Trophoblast cell (in vitro differentiated cells and primary cell): ENCODE measurements at regions not wholly inside any gene's neighbourhood (a gene's known extent, or its start where the extent isn't known, plus 50 kb on each side); places are given as distances from the start of the nearest gene placed in this dataset.

Source experiments
- DNase-seq, 2 donors: peaks; one replicate each; pipeline ENCODE4 v3.0.0-alpha.2; 2016
- H2AFZ ChIP-seq: 2 replicates; pipeline ENCODE4 v1.6.1; 2013; ENCODE audit warnings: low read length, moderate library complexity, mild to moderate bottlenecking; ENCODE audit not compliant: insufficient read depth, poor library complexity
- H2AK5ac ChIP-seq: 2 replicates; pipeline ENCODE4 v1.6.1; 2013; ENCODE audit warnings: mild to moderate bottlenecking, low read length
- H2BK120ac ChIP-seq: 2 replicates; pipeline ENCODE4 v1.6.1; 2013; ENCODE audit warnings: low read length, mild to moderate bottlenecking, moderate library complexity; ENCODE audit not compliant: insufficient read depth, poor library complexity
- H2BK12ac ChIP-seq: 2 replicates; pipeline ENCODE4 v1.6.1; 2013; ENCODE audit warnings: mild to moderate bottlenecking, low read length, moderate library complexity
- H2BK5ac ChIP-seq: 2 replicates; pipeline ENCODE4 v1.6.1; 2013; ENCODE audit warnings: low read length, low read depth, moderate library complexity, mild to moderate bottlenecking; ENCODE audit not compliant: poor library complexity
- H3K14ac ChIP-seq: 2 replicates; pipeline ENCODE4 v1.6.1; 2013; ENCODE audit warnings: mild to moderate bottlenecking, low read length
- H3K18ac ChIP-seq: 2 replicates; pipeline ENCODE4 v1.6.1; 2013; ENCODE audit warnings: mild to moderate bottlenecking, low read length
- H3K23ac ChIP-seq: 2 replicates; pipeline ENCODE4 v1.6.1; 2013; ENCODE audit warnings: low read length
- H3K27ac ChIP-seq: 2 replicates; pipeline ENCODE4 v1.5.1; 2013; ENCODE audit warnings: low read depth, mild to moderate bottlenecking, inconsistent platforms, low read length, moderate library complexity
- H3K27me3 ChIP-seq: 2 replicates; pipeline ENCODE4 v1.6.1; 2013; ENCODE audit warnings: inconsistent platforms, mild to moderate bottlenecking, low read length, moderate library complexity; ENCODE audit not compliant: insufficient read depth
- H3K36me3 ChIP-seq, 2 experiments: 1 replicate in 1 of 2; 2 replicates in 1 of 2; pipeline ENCODE4 v1.6.1; 2013; ENCODE audit warnings: low read length in 2 of 2, mild to moderate bottlenecking in 2 of 2, moderate library complexity in 1 of 2; ENCODE audit not compliant: insufficient read depth in 2 of 2, control insufficient read depth in 1 of 2
- H3K4ac ChIP-seq: 2 replicates; pipeline ENCODE4 v1.6.1; 2013; ENCODE audit warnings: low read depth, mild to moderate bottlenecking, low read length, moderate library complexity
- H3K4me1 ChIP-seq, 2 experiments: 1 replicate in 1 of 2; 2 replicates in 1 of 2; pipeline ENCODE4 v1.6.1; 2013; ENCODE audit warnings: low read length in 2 of 2, mild to moderate bottlenecking in 2 of 2, moderate library complexity in 1 of 2; ENCODE audit not compliant: insufficient read depth in 2 of 2, control insufficient read depth in 1 of 2
- H3K4me2 ChIP-seq: 2 replicates; pipeline ENCODE4 v1.6.1; 2013; ENCODE audit warnings: inconsistent platforms, mild to moderate bottlenecking, low read length, moderate library complexity
- H3K4me3 ChIP-seq: 2 replicates; pipeline ENCODE4 v1.5.1; 2013; ENCODE audit warnings: mild to moderate bottlenecking, low read depth, low read length, inconsistent platforms
- H3K79me1 ChIP-seq: one replicate; pipeline ENCODE4 v1.6.1; 2013; ENCODE audit warnings: low read length
- H3K79me2 ChIP-seq: 2 replicates; pipeline ENCODE4 v1.6.1; 2013; ENCODE audit warnings: low read length, mild to moderate bottlenecking; ENCODE audit not compliant: control insufficient read depth, insufficient read depth, poor library complexity
- H3K9ac ChIP-seq: 2 replicates; pipeline ENCODE4 v1.6.1; 2013; ENCODE audit warnings: mild to moderate bottlenecking, low read length
- H3K9me3 ChIP-seq: 2 replicates; pipeline ENCODE4 v1.6.1; 2013; ENCODE audit warnings: low read depth, mild to moderate bottlenecking, control low read depth, inconsistent platforms, low read length; ENCODE audit not compliant: insufficient read depth
- H4K12ac ChIP-seq: 2 replicates; pipeline ENCODE4 v1.6.1; 2013; ENCODE audit warnings: low read depth, mild to moderate bottlenecking, low read length, moderate library complexity
- H4K8ac ChIP-seq: 2 replicates; pipeline ENCODE4 v1.6.1; 2013; ENCODE audit warnings: low read depth, mild to moderate bottlenecking, low read length, moderate library complexity
- H4K91ac ChIP-seq: one replicate; pipeline ENCODE4 v1.6.1; 2013; ENCODE audit warnings: low read depth, mild to moderate bottlenecking, low read length, moderate library complexity
- WGBS: extraction: QIAGEN DNeasy Blood & Tissue Kit; methylation state at CpG from one replicate; pipeline ENCODE4 v1.1.7; 2013; ENCODE audit warnings: missing lambda C conversion rate; ENCODE audit not compliant: insufficient read length, insufficient coverage; ENCODE audit errors: extremely low coverage; 5-methylcytosine and 5-hydroxymethylcytosine counted together

DNA sequence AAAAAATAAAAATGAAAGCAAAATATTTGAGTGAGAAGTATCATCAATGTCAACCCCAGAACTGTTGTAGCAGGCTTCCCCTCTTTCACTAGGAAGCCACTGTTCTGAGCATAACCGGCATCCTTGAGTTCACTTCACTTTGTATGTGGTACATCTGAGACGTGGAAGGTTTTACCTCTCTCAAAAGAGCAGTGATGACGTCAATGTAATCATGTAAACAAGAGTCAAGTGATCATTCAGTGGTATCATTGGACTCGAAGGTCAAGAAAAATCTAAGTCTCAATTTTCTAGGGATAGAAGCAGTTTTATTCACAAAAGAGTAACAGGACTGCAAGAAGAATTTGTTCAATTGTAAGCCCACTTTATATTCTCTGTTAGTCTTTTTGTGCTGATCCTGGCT, 339.8 kb upstream of the THRB start:
- Histone ChIP-seq H4K91ac (no peak overlapping the region), H2BK5ac (no peak overlapping the region), H3K27ac (no peak overlapping the region), H3K4ac (no peak overlapping the region), H3K9ac (no peak overlapping the region), H2BK120ac (no peak overlapping the region), H4K8ac (no peak overlapping the region), H4K12ac (no peak overlapping the region), H3K4me2 (no peak overlapping the region), H3K27me3 (peaks cover 9% of the 10 kb centered on the region), H3K4me1 (peaks cover 4 to 9% of the 10 kb centered on the region in 2 experiments), H3K79me1 (no peaks in the 10 kb centered on the region), H2AFZ (no peak overlapping the region), H3K14ac (no peak overlapping the region), H2AK5ac (no peak overlapping the region), H3K23ac (no peak overlapping the region), H3K36me3 (no peaks in the 10 kb centered on the region), H3K18ac (no peak overlapping the region), H3K4me3 (no peak overlapping the region), H3K9me3 (peaks cover 3% of the 10 kb centered on the region), H3K79me2 (no peaks in the 10 kb centered on the region), H2BK12ac (no peak overlapping the region)
- no CpG with 5 or more reads among the region's 4 CpGs for WGBS
- no peak for DNase-seq

DNA sequence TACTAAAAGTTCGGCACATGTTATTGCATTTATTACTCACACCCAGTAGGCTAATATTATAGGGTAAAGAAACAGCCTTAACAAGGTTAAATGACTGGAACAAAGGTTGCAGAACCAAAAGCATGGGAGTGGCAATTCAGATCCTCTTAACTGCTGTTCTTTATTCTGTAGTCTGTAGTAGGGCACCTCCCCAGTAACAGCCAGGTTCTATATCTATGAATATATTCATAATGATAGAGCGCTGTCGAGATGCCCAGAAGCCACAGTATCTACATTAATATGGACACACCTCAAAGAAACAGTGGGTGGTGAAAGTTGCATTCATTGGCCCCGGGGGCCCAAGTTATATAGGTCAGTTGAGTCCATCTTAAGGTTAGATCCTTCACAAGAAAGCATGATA, 340.9 kb upstream of the THRB start:
- no peak overlapping the region for H4K12ac ChIP-seq
- H3K36me3 ChIP-seq, result no peaks in the 10 kb centered on the region
- WGBS, result no CpG with 5 or more reads among the region's 4 CpGs
- H3K79me2 ChIP-seq, result no peaks in the 10 kb centered on the region
- no peak overlapping the region for H3K4ac ChIP-seq
- H2BK120ac ChIP-seq, result no peak overlapping the region
- no peaks in the 10 kb centered on the region for H3K9me3 ChIP-seq
- no peak overlapping the region for H3K4me2 ChIP-seq
- H2AFZ ChIP-seq, result no peak overlapping the region
- no peak overlapping the region for H3K14ac ChIP-seq
- H3K27me3 ChIP-seq, result peaks cover under 1% of the 10 kb centered on the region
- no peak overlapping the region for H2BK5ac ChIP-seq
- H3K27ac ChIP-seq, result no peak overlapping the region
- no peak overlapping the region for H4K8ac ChIP-seq
- H2BK12ac ChIP-seq, result no peak overlapping the region
- no peak for DNase-seq
- no peak overlapping the region for H3K18ac ChIP-seq
- H3K9ac ChIP-seq, result no peak overlapping the region
- H3K79me1 ChIP-seq, result no peaks in the 10 kb centered on the region
- no peak overlapping the region for H4K91ac ChIP-seq
- peaks cover 0 to under 1% of the 10 kb centered on the region in 2 experiments for H3K4me1 ChIP-seq
- H2AK5ac ChIP-seq, result no peak overlapping the region
- H3K4me3 ChIP-seq, result no peak overlapping the region
- H3K23ac ChIP-seq, result no peak overlapping the region

DNA sequence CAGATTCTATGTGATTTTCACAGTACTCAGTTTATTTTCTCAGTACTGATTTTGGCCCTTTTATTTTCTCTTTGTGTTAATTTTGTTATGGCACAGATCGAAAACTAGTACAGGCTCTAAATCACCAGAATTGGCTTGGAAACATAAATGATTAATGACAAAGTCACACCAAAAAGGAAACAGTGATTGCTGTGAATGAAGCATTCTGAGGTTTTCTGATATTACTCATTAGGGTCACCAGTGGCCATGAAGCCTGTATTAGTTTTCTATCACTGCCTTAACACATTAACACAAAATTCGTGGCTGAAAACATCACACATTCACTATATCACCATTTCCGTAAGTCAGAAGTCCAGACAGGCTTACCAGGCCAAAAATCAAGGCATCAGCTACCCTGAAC, 343.0 kb upstream of the THRB start:
- Histone ChIP-seq H3K4ac (no peak overlapping the region), H3K79me1 (no peaks in the 10 kb centered on the region), H4K12ac (no peak overlapping the region), H3K27ac (no peak overlapping the region), H3K79me2 (no peaks in the 10 kb centered on the region), H3K4me3 (no peak overlapping the region), H2BK5ac (no peak overlapping the region), H3K9me3 (no peaks in the 10 kb centered on the region), H3K14ac (no peak overlapping the region), H3K18ac (no peak overlapping the region), H3K9ac (no peak overlapping the region), H3K27me3 (no peaks in the 10 kb centered on the region), H2AFZ (no peak overlapping the region), H3K23ac (no peak overlapping the region), H3K36me3 (no peaks in the 10 kb centered on the region), H3K4me2 (no peak overlapping the region), H4K8ac (no peak overlapping the region), H2BK120ac (no peak overlapping the region), H2BK12ac (no peak overlapping the region), H4K91ac (no peak overlapping the region), H2AK5ac (no peak overlapping the region), H3K4me1 (no peaks in the 10 kb centered on the region)
- no CpG with 5 or more reads among the region's 3 CpGs for WGBS
- no peak for DNase-seq

DNA sequence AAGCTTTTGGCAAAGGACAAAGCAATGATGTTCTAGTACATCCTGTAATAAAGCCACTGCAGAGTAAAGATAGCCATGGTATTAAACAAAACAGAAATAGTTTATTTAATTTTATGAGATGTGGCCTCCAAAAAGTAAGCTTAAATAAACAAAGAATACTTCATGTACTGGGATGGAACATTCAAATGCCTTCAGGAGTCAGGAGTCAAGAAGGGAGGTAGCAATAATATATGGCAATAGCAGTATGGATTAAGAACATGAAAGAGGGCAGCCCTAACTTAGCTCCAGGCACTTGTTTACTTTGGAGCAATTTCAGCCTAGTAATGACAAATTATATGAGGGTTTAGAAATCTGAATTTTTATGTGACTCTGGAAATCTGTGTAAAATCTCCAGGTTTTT, 343.9 kb upstream of the THRB start:
- H3K27ac ChIP-seq, result no peak overlapping the region
- no peaks in the 10 kb centered on the region for H3K27me3 ChIP-seq
- H3K4me2 ChIP-seq, result no peak overlapping the region
- DNase-seq, result no peak
- H2BK120ac ChIP-seq, result no peak overlapping the region
- no peak overlapping the region for H3K18ac ChIP-seq
- no peak overlapping the region for H2BK5ac ChIP-seq
- H3K36me3 ChIP-seq, result no peaks in the 10 kb centered on the region
- no peak overlapping the region for H4K12ac ChIP-seq
- H3K14ac ChIP-seq, result no peak overlapping the region
- H3K9me3 ChIP-seq, result no peaks in the 10 kb centered on the region
- H3K9ac ChIP-seq, result no peak overlapping the region
- H2BK12ac ChIP-seq, result no peak overlapping the region
- no peaks in the 10 kb centered on the region for H3K79me2 ChIP-seq
- H3K4ac ChIP-seq, result no peak overlapping the region
- H4K91ac ChIP-seq, result no peak overlapping the region
- H2AK5ac ChIP-seq, result no peak overlapping the region
- H4K8ac ChIP-seq, result no peak overlapping the region
- H3K4me3 ChIP-seq, result no peak overlapping the region
- no peak overlapping the region for H3K23ac ChIP-seq
- no peak overlapping the region for H2AFZ ChIP-seq
- no peaks in the 10 kb centered on the region for H3K79me1 ChIP-seq
- no peaks in the 10 kb centered on the region for H3K4me1 ChIP-seq

DNA sequence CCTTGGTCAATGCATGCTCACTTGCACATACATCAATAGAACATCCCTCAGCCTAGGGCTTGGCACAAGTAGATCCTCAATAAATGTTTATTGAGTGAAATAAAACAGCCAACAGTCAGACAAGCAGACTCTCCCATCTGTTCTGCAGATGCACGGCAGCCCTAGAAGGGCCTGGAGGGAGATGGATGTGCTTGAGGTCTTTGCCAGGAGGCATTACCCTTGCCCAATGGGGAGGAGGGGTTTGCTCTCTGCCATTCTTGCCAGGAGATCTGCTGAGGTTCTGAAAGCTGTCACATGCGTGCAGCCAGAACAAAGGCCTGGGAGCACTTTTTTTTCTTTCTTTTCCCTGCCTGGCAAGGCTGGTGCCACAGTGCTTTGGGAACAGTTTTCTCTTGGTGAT, 349.3 kb upstream of the THRB start:
- H3K27ac ChIP-seq, result no peak overlapping the region
- H3K18ac ChIP-seq, result no peak overlapping the region
- WGBS, result no CpG with 5 or more reads among the region's 2 CpGs
- H2BK5ac ChIP-seq, result no peak overlapping the region
- no peak overlapping the region for H3K14ac ChIP-seq
- H3K79me1 ChIP-seq, result no peaks in the 10 kb centered on the region
- DNase-seq, result no peak
- H3K4me1 ChIP-seq, result no peaks in the 10 kb centered on the region
- H2BK120ac ChIP-seq, result no peak overlapping the region
- no peaks in the 10 kb centered on the region for H3K9me3 ChIP-seq
- no peak overlapping the region for H4K91ac ChIP-seq
- H2BK12ac ChIP-seq, result no peak overlapping the region
- H3K9ac ChIP-seq, result no peak overlapping the region
- H4K8ac ChIP-seq, result no peak overlapping the region
- H3K4me2 ChIP-seq, result no peak overlapping the region
- no peak overlapping the region for H3K4me3 ChIP-seq
- no peaks in the 10 kb centered on the region for H3K36me3 ChIP-seq
- H3K23ac ChIP-seq, result no peak overlapping the region
- H3K4ac ChIP-seq, result no peak overlapping the region
- H2AFZ ChIP-seq, result no peak overlapping the region
- no peak overlapping the region for H2AK5ac ChIP-seq
- no peaks in the 10 kb centered on the region for H3K79me2 ChIP-seq
- no peaks in the 10 kb centered on the region for H3K27me3 ChIP-seq
- H4K12ac ChIP-seq, result no peak overlapping the region
